GM18868 (cell line): ENCODE measurements at regions not wholly inside any gene's neighbourhood (a gene's known extent, or its start where the extent isn't known, plus 50 kb on each side); places are given as distances from the start of the nearest gene placed in this dataset.
A peak's percentile ranks its signal among the peaks of the same experiment; 100 is the strongest.

Source experiments
- ATAC-seq: cut with Tn5 transposase; IDR thresholded peaks from one replicate; pipeline ENCODE4 v1.9.1; 2021; ENCODE audit warnings: mild to moderate bottlenecking, moderate library complexity; ENCODE audit not compliant: unreplicated experiment

DNA sequence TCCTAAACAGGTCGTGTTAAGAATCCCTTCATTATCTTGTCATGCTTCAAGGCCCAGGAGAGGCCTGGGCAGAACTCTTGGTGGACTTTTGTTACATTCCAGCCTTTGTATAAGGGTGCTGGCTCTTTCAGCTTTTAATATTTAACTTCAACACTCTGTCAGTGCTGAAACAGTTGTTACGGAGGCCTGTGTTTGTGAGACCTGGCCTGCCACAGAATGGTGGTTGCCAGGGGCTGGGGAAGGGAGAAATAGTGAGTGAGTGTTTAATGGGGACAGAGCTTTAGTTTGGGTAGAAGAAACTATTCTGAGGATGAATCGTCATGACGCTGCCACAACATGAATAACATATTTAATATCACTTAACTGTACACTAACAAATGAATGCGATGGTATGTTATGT is 1027.6 kb upstream of the PRKX start:
- no peak for ATAC-seq

DNA sequence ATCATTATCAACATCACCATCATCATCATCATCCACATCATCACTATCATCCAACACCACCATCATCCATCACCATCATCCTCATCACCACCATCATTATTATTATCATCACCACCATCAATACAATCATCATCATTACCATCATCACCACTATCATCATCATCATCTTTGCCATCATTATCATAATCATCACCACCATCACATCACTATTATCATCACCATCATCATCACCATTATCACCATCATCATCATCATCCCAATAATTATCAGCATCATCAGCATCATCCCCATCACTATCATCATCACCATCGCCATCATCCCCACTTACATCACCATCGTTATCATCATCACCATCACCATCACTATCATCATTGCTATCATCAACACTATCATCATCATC is 1021.9 kb upstream of the PRKX start:
- no peak for ATAC-seq

DNA sequence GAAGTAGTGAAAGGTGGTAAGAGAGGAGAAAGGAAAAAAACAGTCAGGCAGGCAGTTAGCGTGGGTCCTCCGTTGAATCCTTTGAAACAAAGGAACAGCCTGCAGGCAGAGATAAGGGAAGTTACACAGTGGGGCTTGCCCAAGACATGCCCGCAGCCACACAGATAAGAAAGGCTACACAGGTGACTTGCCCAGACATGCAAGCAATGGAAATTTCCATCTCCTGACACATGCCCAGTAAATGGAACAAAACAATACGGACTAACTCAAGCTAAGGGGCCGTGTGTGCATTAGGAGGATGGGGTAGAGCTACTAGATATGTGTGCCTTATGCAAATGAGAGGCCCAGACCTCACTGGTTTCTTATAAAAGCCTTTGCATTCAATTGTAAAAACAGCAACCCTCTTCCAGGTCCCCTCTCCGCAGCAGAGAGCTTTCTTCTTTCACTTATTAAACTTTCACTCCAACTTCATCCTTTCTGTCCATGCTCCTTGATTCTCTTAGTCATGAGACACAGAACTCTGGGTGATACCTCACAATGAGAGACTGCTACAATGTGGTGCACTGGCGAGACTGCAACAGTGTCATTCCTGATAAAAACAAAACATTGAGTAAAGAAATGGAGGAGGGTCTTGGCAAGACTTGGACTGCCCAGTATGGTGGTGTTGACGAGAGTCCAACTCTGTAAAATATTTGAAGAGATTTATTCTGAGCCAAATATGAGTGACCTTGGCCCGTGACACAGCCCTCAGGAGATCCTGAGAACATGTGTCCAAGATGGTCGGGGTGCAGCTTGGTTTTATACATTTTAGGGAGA is 997.4 kb upstream of the PRKX start:
- peak; percentile 89 for ATAC-seq

DNA sequence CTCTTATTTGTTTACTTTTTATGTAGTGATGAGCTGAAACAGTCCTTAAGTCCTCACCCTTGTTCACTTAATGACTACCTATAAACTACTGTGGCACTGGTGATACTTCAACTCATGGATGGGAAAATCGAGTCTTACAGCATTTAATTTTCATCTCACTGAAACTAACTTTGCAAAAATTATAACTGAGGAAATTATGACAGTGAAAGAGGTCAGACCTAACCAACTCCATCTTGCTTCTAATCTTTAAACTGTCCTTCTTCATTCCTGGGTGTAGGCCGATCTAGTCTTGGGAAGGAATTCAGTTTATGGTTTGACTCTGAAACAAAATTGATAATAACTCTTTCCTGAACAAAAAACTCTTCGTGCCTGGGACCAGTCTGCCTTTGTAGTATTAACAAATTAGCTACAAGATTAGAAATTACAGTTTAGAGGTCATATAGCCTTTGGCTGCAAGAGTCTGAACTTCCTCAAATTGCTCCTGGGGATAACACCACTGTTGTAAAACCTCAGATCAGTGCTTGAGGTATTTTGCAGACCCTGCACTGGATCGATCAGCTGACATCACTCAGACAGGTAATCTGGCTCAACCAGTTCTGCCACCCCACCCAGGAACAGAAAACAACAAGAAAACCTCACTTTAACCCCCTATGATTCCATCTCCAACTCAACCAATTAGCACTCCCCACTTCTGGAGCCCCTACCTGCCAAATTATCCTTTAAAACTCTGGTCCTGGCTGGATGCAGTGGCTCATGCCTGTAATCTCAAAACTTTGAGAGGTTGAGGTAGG is 995.7 kb upstream of the PRKX start:
- ATAC-seq: no peak

DNA sequence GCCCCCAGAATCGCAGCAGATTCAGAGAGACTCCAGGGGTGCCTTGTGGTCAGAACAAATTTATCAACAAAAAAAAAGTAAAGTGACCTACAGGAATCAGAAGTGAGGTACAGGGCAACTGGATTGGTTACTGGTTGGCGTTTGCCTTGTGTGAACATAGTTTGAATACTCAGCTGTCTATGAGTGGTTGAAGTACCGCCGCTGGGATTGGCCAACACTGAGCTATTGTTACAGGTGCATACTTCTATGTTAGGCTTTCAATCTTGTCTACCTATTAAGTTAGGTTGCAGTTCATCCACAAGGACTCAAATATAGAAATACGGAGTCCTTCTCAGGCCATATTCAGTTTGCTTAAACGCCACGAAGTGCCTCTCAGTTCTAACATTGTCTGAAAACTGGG is 993.5 kb upstream of the PRKX start:
- ATAC-seq: no peak

DNA sequence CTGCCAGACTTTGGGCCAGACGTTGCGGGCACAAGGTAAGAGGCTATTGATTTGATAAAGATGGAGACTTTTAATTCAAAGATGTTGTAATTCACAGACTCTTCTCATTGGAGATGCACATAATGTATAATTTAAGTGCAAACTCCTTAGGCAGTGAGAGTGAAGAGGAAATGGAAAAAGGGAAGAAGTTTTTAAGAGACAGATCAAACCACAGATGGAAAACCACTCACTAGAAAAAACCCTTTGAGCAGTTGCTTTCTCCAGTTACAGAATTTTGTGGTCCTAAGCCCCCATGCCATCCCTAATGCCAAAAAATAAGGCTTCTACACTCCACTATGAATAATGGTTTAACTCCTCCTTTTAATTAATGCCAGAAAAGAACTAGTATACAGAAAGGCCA is 977.1 kb upstream of the PRKX start:
- no peak for ATAC-seq

DNA sequence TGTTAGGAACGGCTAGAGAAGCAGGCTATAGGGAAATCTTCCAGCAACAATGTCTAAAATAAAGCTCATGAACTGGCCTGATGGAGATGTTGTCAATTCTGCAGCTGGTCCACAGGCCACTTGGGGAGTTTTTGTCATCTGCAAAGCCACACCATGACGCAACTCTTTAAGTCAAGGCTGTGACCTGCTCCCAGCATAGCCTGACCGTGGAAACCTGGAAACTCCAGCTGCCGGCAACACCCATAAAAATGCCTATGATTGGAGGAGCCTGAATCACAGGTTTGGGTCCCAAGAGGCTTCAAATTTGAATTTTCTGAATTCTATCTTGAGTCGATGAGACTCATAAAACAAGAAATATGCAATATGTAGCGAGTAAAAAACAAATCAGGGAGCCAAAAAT is 969.2 kb upstream of the PRKX start:
- ATAC-seq: no peak

DNA sequence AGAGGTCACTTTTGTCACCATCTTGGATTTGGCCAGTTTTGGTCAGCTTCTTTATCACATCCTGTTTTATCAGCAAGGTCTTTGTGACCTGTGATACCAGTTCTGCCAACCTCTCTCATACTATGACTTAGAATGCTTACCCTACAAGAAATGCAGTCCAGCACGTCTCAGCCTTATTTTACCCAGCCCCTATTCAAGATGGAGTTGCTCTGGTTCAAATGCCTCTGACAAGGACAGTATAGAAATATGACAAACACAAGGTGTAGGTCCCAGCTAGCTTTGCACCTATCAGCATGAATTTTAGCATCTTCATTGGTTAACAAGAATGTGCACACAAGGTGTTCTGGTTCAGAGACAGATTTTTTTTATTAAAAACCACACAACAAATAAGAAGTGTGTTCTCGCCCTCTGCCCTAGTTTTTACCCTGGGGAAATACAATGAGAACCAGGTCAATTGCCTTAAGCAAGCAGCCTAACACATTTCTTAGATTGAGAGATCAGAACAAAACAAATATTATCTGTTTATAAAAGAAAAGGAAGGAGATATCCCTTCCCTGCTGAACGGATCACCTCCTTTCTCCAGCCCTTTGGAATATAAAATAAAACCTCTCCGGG is 962.3 kb upstream of the PRKX start:
- no peak for ATAC-seq

DNA sequence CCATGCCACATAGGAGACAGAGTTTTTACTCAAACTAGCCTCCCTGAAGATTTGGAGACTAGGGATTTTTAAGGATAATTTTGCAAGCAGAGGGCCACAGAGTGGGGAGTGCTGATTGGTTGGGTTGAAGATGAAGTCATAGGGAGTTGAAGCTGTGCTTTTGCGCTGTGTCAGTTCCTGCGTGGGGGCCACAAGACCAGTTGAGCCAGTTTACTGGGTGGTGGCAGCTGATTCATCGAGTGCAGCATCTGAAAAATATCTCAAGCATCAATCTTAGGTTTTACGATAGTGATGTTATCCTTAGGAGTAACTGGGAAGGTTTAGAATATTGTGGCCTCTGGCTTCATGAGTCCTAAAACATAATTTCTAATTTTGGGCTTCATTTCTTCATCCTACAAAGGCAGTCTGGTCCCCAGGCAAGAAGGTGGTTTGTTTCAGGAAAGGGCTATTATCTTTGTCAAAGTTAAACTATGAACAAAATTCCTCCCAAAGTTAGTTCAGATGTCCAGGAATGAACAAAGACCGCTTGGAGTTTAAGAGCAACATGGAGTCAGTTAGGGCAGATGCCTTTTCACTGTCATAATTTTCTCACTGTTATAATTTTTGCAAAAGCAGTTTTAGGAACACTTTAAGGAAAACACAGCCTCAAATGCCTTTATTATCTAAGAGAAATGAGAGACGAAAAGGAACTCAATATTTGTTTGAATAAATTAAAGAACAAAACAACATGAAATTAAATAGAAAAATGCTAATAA is 960.8 kb upstream of the PRKX start:
- no peak for ATAC-seq

DNA sequence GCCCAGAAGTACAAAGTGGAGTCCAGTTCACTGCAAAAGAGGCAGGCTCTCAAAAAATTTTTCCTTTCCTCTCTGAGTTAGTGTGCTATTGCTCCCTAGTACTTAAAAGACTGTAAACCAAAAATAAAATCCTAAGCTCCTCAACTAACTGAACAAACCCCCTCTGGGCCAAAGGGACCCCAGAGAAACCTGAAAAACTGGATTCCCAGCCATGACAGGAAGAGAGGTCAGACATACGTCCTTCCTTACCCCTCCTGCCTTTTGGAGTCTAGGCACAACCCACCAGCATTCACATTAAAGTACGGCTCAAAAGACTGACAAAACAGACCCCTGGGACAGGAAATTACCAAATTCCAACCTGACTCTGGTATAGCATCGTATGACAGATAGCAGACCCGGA is 957.9 kb upstream of the PRKX start:
- ATAC-seq: no peak

DNA sequence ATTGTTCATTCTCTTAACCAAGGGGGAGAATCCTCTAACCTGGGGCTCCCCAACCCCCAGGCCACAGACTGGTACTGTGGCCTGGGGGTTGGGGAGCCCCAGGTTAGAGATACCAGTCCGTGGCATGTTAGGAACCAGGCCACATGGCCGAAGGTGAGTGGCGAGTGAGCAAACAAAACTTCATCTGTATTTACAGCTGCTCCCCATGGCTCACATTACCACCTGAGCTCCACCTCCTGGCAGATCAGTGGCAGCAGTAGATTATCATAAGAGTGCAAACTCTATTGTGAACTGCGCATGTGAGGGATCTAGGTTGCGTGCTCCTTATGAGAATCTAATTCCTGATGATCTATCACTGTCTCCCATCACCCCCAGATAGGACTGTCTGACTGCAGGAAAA is 957.2 kb upstream of the PRKX start:
- ATAC-seq: no peak

DNA sequence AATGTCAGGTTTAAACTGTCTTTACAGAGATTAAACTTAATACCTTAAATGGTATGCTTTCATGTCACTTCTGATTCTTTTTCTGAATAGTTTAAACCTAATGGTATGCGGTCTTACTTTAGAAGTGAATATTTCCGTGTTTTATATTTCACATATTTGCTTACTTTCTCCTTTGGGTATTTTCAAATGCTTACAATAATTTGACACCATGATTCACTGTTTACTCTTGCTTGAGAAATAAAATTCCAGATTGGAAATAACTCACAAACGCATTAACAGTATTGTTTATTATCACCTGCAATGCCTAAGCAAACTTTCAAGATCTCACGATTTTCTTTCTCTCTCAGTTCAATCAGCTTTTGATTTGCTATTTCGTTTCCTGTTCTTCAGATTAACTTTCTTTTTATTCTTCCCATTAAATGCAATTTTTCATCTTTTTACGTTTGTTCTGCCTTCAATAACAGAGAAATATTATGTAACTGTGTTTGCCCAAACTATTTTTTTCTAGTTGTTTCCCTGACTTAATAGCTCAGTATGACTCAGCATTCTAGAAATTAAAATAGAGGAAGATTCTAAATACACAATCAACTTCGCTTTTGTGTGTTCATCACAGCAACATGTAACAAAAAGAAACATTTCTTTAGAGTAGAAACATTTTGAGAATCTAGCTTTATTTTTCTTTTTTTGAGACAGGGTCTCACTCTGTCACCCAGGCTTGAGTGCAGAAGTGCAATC is 955.5 kb upstream of the PRKX start:
- ATAC-seq: peak; percentile 54

DNA sequence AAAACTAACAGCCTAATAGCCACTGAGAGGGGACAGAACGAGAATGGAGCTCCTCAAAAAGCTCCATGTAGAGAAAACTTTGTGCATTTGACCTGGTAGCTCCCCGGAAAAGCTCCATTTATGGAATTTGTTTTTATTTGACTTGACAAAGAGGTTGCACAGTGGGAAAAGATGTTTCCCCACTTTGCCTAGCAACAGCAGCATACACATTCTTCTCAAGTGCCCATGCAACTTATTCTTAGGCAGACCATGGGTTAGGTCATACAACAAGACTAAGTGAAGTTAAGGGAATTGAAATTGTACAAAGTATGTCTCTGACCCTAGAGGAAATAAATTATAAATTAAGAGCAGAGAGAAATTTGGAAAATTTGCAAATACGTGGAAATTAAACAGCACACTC is 949.6 kb upstream of the PRKX start:
- no peak for ATAC-seq

DNA sequence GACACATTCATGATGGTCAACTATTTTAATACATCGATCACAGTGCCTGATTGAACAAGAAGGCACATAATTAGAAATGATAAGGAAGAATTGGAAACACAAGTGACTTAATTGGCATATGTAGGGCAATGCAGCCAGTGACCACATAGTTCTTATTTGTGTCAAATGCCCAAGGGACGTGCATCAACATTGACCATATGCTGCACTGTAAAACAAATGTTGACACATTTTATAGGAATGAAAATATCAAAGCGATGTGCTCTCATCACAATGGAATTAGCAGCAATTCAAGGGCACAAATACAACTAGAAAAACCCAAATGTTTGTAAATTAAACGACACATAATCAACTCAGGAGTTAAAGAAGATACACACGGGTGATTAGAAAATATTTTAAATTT is 948.3 kb upstream of the PRKX start:
- ATAC-seq: no peak

DNA sequence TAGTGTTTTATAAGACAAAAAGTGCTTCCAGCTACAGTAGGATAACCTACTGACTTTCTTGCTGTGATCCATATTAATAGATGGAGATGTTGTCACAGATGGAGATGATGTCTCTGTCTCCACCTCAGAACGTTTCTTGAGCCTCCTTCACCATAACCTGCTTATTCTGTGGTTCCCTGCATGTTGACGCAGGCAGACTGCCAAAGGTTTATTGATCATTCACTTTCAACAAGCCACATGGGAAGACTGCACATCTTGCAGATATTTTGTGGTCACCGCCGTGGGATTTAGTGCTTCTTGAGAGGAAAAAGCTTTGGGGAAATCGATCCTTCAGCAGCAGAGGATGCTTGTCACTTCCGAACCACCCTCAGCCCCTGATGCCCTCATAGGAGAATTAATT is 943.0 kb upstream of the PRKX start:
- no peak for ATAC-seq

DNA sequence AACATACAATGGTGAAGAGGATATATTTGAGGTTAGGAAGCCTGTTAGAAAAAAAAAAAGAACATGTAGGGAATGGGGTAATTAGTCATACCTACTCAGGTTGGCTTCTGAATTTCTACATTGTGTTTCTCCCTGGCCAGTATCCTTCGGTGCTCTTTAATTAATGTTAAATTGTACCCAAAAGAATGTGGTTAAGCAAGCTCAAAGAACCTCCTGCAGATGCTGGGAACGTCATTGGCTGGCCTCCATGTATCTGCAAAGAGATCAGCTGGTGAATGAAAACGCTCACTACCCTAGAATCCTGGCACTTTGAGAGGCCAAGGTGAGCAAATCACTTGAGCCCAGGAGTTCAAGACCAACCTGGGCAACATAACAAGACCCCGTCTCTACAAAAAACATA is 942.3 kb upstream of the PRKX start:
- ATAC-seq: no peak

DNA sequence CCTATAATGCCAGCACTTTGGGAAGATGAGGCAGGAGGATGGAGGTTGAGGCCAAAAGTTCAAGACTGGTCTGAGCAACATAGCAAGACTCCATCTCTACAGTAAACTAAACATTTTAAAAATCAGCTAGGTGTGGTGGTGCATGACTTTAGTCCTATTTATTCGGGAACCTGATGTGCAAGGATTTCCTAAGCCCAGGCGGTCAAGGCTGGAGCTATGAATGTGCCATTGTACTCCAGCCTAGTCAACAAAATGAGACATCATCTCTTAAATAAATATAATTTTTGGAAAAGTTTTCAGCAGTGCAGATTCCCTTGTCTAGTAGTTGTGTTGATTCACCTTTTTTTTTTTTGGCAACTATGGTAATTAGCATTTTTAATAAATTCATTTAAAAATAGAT is 928.7 kb upstream of the PRKX start:
- ATAC-seq: no peak

DNA sequence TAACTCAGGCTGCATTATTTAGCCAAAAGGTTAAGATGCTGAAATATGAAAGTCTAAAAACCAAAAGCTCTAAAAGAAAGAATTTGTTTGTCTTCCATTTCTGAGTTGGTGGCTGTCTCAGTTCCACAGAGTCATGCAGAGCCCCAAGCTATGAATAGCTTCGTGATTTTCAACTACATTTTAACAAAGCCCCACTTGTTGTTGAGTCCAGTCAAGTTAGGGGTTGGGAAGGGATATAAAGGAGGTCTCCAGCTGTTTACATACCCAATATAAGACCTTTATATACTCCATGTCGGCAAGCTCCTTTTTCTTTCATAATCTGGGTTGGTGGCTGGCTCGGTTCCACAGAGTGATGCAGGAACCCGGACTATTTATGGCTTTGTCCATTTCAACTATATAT is 924.6 kb upstream of the PRKX start:
- no peak for ATAC-seq

DNA sequence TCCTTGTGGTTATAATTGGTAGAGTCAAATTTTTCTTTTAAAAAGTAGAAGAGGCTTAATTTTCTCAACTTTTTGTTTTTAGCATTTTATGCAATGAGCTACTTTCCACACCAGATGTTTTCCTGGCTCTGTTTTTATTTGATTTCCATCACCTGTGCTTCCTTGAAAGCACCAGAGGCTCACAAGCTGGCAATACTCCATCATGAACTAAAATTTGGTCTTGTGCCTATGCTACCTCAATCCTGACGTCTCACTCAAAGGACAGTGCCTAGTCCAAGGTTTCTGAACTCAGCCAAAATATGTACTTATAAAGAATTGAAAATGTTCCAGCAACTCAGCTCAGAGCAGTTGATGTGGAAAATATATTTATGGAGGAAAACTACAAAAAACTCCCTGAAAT is 914.0 kb upstream of the PRKX start:
- ATAC-seq: no peak

DNA sequence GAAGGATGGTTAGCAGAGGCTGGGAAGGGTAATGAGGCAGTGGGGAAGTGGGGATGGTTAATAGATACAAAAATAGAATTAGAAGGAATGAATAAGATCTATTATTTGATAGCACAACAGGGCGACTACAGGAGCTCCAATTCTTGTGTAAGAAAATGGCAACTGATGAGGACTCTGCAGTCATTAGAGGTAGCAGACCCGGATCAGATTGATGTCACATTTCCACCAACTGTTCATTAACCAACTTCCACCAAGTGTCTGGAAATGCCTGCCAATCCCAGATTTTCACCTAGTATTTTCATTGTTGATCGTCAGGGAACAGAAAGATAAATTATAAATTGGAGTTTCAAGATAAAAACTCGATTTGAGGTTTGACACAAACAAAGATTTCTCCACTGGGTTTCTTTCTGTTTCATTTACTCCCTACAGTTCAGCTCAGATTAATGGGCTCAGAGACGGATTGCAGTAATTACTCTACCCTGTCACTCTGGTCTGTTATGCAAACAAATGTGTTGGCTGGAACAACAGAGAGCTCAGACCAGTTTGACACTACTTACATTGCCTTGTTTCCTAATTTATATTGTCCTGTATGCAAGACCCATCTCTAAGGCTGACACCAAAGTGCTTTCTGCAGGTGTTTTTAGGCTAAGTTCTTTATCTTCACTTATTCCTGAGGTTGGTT is 909.2 kb upstream of the PRKX start:
- ATAC-seq: no peak
